Astrocyte of the spinal cord (primary cell): ENCODE measurements at regions not wholly inside any gene's neighbourhood (a gene's known extent, or its start where the extent isn't known, plus 50 kb on each side); places are given as distances from the start of the nearest gene placed in this dataset.
A peak's percentile ranks its signal among the peaks of the same experiment; 100 is the strongest.

Source experiments
- DNase-seq: peaks from one replicate; pipeline ENCODE4 v3.0.0; 2011; ENCODE audit warnings: low read depth, low spot score
- H3K4me3 ChIP-seq: 2 replicates; pipeline ENCODE4 v1.5.1; 2011; ENCODE audit warnings: low read depth, mild to moderate bottlenecking, low read length, moderate library complexity
- in situ Hi-C: cut with HindIII; loops from 2 replicates; pipeline ENCODE4 v1.10.0; 2017; ENCODE audit warnings: low sequenced_read_pairs
- TF ChIP-seq, protein P1 (sequence below): IDR thresholded peaks from 2 replicates; pipeline ENCODE4 v1.5.1; 2012; ENCODE audit warnings: low read depth, mild to moderate bottlenecking, low read length, inconsistent platforms

- no peak overlapping the region for H3K4me3 ChIP-seq
- no peak for DNase-seq
- in situ Hi-C loops, result no loop called here
- TF ChIP-seq, protein P1, sequence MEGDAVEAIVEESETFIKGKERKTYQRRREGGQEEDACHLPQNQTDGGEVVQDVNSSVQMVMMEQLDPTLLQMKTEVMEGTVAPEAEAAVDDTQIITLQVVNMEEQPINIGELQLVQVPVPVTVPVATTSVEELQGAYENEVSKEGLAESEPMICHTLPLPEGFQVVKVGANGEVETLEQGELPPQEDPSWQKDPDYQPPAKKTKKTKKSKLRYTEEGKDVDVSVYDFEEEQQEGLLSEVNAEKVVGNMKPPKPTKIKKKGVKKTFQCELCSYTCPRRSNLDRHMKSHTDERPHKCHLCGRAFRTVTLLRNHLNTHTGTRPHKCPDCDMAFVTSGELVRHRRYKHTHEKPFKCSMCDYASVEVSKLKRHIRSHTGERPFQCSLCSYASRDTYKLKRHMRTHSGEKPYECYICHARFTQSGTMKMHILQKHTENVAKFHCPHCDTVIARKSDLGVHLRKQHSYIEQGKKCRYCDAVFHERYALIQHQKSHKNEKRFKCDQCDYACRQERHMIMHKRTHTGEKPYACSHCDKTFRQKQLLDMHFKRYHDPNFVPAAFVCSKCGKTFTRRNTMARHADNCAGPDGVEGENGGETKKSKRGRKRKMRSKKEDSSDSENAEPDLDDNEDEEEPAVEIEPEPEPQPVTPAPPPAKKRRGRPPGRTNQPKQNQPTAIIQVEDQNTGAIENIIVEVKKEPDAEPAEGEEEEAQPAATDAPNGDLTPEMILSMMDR, result no peak
These were observed 139.9 kb upstream of the GRIA4 start for GRCh38 chr11:105469931-105470330.

DNA sequence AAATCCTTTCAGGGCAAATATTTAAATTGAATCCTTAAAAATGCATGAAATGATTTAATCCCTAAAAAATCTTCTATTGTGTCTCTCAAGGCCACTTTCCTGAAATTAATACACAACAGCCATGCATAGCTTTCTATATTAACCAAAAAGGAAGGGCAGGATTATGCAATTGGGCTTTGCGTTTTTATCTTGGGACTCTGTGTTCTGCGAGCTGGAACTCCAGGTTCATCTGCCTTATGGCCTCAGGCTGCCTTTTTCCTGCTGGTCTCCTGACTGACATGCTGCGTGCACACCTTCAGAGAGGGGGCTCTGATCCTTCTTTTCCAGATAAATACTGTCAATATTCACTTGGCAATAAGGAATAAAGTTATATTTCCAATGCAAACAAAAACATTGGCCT, 141.7 kb upstream of the GRIA4 start:
- in situ Hi-C loops, result no loop called here
- no peak overlapping the region for H3K4me3 ChIP-seq
- DNase-seq, result no peak
- TF ChIP-seq, protein P1, result no peak

DNA sequence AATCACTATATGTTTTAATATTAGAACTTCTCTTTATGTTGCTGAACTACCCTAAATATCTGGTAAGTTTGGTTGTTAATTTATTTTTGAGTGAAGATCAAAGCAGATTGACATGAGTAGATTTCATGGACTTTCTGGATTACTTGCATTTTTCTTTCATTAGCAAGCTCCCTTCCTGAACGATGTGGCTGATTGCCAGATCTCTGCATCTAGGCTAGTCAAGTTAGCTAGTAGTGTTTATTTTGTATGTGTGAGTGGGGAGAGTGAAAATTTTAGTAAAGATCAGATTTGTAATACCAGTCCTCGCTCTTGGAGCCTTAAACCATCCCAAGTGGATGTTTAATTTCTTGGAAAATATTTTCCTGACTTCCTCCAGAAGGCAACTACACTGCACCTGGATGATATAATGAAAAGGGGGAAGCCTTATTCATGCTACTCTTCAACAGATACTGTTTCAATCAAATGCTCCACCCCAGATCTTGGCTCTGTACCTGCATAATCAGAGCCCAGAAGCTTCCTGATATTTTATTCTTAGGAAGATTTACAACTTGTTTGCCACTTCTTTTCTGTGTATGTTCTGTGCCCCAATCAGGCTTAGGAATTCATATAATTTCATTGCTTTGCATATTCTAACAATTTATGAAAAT, 143.2 kb upstream of the GRIA4 start:
- in situ Hi-C loops, result no loop called here
- peak; percentile 65 for DNase-seq
- no peak overlapping the region for H3K4me3 ChIP-seq
- TF ChIP-seq, protein P1, result no peak

DNA sequence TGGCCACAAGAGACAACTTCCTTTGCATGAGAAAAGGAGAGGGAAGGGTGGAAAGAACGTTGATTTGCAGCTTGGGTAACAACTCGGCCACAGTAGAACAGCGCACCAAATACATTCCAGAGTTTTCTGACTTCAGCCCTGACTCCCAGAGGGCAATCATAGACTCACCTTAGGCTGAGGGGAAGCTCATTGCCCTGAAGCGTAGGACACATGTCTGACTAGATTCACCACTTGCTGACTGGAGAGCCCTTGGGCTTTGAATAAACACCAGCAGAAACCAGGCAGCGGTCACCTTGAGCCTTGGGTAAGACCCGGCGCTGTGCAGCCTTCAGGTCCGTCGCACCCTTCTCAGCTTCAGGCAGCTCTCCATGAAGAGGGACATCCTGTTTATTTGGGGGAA, 151.8 kb upstream of the GRIA4 start:
- TF ChIP-seq, protein P1, result no peak
- no peak overlapping the region for H3K4me3 ChIP-seq
- in situ Hi-C loops, result no loop called here
- DNase-seq, result no peak

GRCh38 chr11:105456950-105457349, 152.9 kb upstream of the GRIA4 start:
- TF ChIP-seq, protein P1, result no peak
- in situ Hi-C loops, result no loop called here
- H3K4me3 ChIP-seq, result no peak overlapping the region
- no peak for DNase-seq

DNA sequence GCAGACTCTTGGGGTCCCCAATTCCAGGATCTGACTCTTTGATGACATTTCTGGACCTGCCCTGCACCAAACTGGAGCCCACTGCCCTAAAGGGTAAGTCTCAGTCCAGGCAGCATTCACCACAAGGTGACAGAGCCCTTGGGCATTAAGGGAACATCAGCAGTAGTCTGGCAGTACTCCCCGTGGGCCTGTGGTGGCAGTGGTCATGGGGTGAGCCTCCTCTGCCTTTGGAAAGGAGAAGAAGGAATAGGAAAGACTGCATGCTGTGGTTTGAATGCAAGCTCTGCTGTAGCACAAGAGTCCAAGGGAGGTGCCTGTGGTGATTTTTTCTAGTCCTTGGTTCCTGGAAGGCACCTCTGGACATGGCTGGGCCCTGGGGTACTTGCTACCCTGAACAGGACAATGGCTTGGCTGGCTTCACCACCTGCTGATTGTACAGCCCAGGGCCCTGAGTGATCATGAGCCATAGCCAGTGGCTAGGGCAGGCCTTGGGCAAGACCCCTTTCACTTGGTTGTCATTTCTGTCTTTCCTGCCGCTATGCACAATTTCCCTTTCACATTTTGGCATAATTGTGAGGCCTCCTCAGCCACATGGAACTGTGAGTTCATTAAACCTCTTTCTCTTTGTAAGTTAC, 160.7 kb upstream of the GRIA4 start:
- no peak for DNase-seq
- TF ChIP-seq, protein P1, result no peak
- in situ Hi-C loops, result no loop called here
- H3K4me3 ChIP-seq, result no peak overlapping the region
